Colonic mucosa (tissue), 4 donors: ENCODE measurements at regions not wholly inside any gene's neighbourhood (a gene's known extent, or its start where the extent isn't known, plus 50 kb on each side); places are given as distances from the start of the nearest gene placed in this dataset.

Experiments
- DNase-seq: peaks from one replicate; pipeline ENCODE4 v3.0.0-alpha.2; 2020
- H3K27ac ChIP-seq: fragments of 200-600 bp; one replicate; pipeline ENCODE4 v1.8.0; 2021
- H3K27me3 ChIP-seq: fragments of 200-600 bp; one replicate; pipeline ENCODE4 v1.8.0; 2021
- H3K36me3 ChIP-seq: fragments of 200-600 bp; one replicate; pipeline ENCODE4 v1.8.0; 2021
- H3K4me1 ChIP-seq: fragments of 200-600 bp; one replicate; pipeline ENCODE4 v1.8.0; 2021; ENCODE audit warnings: mild to moderate bottlenecking
- H3K4me3 ChIP-seq: fragments of 200-600 bp; one replicate; pipeline ENCODE4 v1.8.0; 2021
- H3K9ac ChIP-seq, 2 donors: one replicate each; pipeline ENCODE4 v1.7.0; 2013; ENCODE audit warnings: control low read depth in 2 of 2, low read depth in 2 of 2, low read length in 2 of 2
- H3K9me3 ChIP-seq: fragments of 200-600 bp; one replicate; pipeline ENCODE4 v1.8.0; 2021
- intact Hi-C: fragments of 100-400 bp; cut with DNase I; formaldehyde crosslinking; loops from one replicate; pipeline ENCODE4 v1.14.1; 2022
- TF ChIP-seq, protein P1 (sequence below): fragments of 200-600 bp; IDR thresholded peaks from one replicate; pipeline ENCODE4 v1.8.0; 2022; ENCODE audit warnings: antibody characterized with exemption, mild to moderate bottlenecking
- donor health status: healthy.
- donor health status: DM: no; HTN: no; CAD: no.
- donor health status: DM: no; HTN: no; CAD: no.

DNA sequence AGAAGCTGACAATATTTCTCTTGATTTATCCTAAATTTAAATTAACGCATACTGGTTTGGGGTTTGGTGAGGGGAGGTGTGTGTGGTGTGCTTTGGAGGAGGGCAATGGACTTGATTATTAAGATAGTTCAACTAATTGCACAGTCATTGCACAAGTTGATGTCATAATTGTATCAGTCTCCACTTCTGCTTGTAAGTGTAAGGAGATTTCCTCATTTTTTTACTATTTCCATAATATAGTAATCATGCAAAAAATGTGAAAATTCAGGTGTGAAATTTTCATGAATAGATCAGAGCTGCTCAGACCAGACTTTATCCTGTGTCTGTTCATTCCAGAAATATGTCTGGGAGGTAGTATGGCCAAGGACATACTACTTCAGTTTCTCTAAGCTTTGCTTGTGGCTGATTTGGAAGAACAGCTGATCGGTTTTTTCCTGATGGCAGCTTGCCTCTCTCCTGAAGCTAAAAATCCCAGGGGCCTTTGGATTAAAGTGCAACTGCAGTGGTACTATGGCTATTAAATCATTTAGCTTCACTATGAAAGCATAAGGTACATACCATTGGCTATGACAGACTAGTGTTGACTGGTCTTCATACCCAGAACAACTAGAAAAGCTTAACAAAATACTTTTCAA is 201.8 kb upstream of the MIR17HG start:
- H3K9me3 ChIP-seq: no peaks in the 10 kb centered on the region
- no peak overlapping the region for H3K9ac ChIP-seq
- H3K27ac ChIP-seq: no peak overlapping the region
- no peak overlapping the region for H3K4me3 ChIP-seq
- no peaks in the 10 kb centered on the region for H3K36me3 ChIP-seq
- intact Hi-C loops: no loop called here
- no peaks in the 10 kb centered on the region for H3K27me3 ChIP-seq
- no peak for DNase-seq
- TF ChIP-seq, protein P1, sequence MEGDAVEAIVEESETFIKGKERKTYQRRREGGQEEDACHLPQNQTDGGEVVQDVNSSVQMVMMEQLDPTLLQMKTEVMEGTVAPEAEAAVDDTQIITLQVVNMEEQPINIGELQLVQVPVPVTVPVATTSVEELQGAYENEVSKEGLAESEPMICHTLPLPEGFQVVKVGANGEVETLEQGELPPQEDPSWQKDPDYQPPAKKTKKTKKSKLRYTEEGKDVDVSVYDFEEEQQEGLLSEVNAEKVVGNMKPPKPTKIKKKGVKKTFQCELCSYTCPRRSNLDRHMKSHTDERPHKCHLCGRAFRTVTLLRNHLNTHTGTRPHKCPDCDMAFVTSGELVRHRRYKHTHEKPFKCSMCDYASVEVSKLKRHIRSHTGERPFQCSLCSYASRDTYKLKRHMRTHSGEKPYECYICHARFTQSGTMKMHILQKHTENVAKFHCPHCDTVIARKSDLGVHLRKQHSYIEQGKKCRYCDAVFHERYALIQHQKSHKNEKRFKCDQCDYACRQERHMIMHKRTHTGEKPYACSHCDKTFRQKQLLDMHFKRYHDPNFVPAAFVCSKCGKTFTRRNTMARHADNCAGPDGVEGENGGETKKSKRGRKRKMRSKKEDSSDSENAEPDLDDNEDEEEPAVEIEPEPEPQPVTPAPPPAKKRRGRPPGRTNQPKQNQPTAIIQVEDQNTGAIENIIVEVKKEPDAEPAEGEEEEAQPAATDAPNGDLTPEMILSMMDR: no peak
- H3K4me1 ChIP-seq: no peaks in the 10 kb centered on the region

DNA sequence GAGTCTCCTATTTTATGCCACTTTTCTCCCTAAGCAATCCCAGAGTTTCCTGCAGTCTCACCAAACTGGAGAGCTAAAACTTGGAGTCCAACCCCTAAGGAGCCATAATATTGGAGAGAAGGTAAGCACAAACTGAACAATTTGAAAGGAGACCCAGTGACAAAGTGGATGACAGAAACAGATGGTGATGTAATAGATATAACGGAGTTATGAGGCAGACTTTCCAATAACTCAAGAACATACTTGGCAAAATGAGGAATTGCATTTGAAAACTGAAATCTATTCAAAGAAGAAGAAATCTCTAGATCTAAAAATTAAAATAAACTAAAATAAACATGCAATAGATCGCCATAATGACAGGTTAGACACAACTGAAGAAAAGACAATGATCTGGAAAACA is 200.9 kb upstream of the MIR17HG start:
- Histone ChIP-seq H3K36me3 (no peaks in the 10 kb centered on the region), H3K9ac (no peak overlapping the region), H3K27ac (no peak overlapping the region), H3K9me3 (no peaks in the 10 kb centered on the region), H3K27me3 (no peaks in the 10 kb centered on the region), H3K4me1 (no peaks in the 10 kb centered on the region), H3K4me3 (no peak overlapping the region)
- intact Hi-C loops: no loop called here
- TF ChIP-seq, protein P1: no peak
- DNase-seq: no peak

DNA sequence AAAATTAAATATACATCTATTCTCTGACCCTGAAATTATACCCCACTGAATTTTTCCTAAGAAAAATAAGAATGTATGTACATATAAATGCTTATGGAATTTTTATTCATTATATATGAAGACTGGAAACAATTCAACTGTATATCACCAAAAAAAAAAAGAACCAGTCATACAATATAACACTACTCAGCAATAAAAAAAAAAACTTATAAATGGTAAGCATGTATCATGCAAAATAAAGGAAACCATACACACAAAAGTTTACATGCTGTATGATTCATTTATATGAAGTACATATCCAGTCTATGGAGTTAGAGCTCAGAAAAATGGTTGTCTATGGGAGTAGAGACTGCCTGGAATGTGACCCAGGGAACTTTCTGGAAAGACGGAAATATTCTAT is 199.4 kb upstream of the MIR17HG start:
- Histone ChIP-seq H3K36me3 (no peaks in the 10 kb centered on the region), H3K27ac (no peak overlapping the region), H3K9ac (no peak overlapping the region), H3K9me3 (no peaks in the 10 kb centered on the region), H3K4me3 (no peak overlapping the region), H3K4me1 (no peaks in the 10 kb centered on the region), H3K27me3 (no peaks in the 10 kb centered on the region)
- intact Hi-C loops: no loop called here
- no peak for DNase-seq
- TF ChIP-seq, protein P1: no peak

DNA sequence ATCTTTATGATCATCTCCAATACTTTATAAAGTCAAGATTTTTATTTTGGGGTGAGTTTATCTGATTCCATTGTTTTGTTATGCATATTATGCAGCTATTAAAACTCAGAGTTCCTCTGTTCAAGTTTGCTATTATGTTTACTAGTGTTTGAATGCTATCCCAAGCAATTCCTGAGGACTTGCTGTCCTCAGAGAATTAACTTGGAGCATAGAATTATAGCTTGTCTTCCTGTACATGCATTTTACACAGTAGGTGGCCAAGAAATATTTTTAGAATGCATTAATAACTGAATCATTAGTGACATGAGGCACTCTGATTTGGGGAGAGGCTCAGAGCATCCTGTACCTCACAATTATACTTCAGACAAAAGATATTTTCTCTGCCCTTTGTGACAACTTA is 195.6 kb upstream of the MIR17HG start:
- no peak for DNase-seq
- intact Hi-C loops: no loop called here
- H3K4me1 ChIP-seq: no peaks in the 10 kb centered on the region
- no peaks in the 10 kb centered on the region for H3K9me3 ChIP-seq
- TF ChIP-seq, protein P1: no peak
- no peaks in the 10 kb centered on the region for H3K27me3 ChIP-seq
- no peak overlapping the region for H3K27ac ChIP-seq
- H3K9ac ChIP-seq: no peak overlapping the region
- no peak overlapping the region for H3K4me3 ChIP-seq
- H3K36me3 ChIP-seq: no peaks in the 10 kb centered on the region

DNA sequence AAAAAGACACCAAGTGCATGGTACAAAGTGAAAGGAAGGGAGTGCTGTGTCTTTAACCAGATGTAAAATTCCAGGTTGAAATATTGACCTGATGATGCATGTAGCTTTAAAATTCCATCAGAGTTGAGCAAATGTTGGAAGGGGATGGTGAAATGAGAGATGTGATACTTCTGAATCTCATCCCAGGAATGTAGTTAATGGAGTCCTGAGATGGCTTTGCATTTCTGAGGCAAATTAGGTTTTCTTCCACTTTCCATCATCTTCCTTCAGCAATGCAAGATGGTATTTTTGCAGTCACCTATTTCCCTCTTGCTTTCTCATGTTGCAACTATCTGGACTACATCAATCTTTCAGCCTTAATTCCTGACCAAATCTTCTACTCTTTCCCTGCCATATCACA is 194.1 kb upstream of the MIR17HG start:
- Histone ChIP-seq H3K36me3 (no peaks in the 10 kb centered on the region), H3K4me1 (no peaks in the 10 kb centered on the region), H3K4me3 (no peak overlapping the region), H3K9ac (no peak overlapping the region), H3K9me3 (no peaks in the 10 kb centered on the region), H3K27me3 (no peaks in the 10 kb centered on the region), H3K27ac (no peak overlapping the region)
- TF ChIP-seq, protein P1: no peak
- DNase-seq: no peak
- intact Hi-C loops: no loop called here
